ENCODE measurements at regions not wholly inside any gene's neighbourhood (a gene's known extent, or its start where the extent isn't known, plus 50 kb on each side); places are given as distances from the start of the nearest gene placed in this dataset.

DNA sequence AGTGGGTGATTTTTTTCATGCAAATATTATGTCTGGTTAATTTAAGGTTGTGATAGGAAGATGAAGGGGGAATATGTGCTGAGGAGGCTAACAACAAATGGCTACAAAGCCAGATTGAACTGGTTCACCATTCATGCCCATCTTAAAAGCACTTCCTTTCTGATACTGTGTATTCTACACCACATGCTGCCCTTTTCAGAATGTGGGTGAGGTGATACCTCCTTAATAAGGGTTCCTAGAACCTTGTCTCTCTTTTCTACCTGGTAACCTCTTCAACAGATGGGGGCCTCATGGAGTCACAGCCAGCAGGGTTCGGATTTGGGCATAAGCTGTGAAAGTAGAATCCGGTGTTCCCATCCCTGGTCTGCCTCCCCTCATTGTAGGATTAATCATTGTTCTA is 1064.0 kb upstream of the SEMA6A start:
- TF ChIP-seq, protein P1, sequence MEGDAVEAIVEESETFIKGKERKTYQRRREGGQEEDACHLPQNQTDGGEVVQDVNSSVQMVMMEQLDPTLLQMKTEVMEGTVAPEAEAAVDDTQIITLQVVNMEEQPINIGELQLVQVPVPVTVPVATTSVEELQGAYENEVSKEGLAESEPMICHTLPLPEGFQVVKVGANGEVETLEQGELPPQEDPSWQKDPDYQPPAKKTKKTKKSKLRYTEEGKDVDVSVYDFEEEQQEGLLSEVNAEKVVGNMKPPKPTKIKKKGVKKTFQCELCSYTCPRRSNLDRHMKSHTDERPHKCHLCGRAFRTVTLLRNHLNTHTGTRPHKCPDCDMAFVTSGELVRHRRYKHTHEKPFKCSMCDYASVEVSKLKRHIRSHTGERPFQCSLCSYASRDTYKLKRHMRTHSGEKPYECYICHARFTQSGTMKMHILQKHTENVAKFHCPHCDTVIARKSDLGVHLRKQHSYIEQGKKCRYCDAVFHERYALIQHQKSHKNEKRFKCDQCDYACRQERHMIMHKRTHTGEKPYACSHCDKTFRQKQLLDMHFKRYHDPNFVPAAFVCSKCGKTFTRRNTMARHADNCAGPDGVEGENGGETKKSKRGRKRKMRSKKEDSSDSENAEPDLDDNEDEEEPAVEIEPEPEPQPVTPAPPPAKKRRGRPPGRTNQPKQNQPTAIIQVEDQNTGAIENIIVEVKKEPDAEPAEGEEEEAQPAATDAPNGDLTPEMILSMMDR (IDR thresholded peaks at IDR 0.05 in 2 of 3, conservative IDR thresholded peaks at IDR 0.05 in 1 of 3; ENCODE audit: control insufficient read depth in 2 of 3, extremely low read depth in 1 of 3, insufficient read depth in 1 of 3, low read depth in 3 of 3, low read length in 3 of 3), result no peak
- TF ChIP-seq, protein P2, sequence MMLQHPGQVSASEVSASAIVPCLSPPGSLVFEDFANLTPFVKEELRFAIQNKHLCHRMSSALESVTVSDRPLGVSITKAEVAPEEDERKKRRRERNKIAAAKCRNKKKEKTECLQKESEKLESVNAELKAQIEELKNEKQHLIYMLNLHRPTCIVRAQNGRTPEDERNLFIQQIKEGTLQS (IDR thresholded peaks at IDR 0.05; ENCODE audit: borderline replicate concordance, extremely low read depth, low read depth, low read length), result no peak
- TF ChIP-seq, protein P3, sequence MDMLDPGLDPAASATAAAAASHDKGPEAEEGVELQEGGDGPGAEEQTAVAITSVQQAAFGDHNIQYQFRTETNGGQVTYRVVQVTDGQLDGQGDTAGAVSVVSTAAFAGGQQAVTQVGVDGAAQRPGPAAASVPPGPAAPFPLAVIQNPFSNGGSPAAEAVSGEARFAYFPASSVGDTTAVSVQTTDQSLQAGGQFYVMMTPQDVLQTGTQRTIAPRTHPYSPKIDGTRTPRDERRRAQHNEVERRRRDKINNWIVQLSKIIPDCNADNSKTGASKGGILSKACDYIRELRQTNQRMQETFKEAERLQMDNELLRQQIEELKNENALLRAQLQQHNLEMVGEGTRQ (IDR thresholded peaks at IDR 0.05; ENCODE audit: borderline replicate concordance, low read depth, low read length), result no peak
- no peak for TF ChIP-seq RAD21 (IDR thresholded peaks at IDR 0.05; ENCODE audit: insufficient read depth, low read depth, low read length)
- no peak for TF ChIP-seq POLR2A (IDR thresholded peaks at IDR 0.05; ENCODE audit: low read depth, low read length)
- no peak for TF ChIP-seq TAF1 (IDR thresholded peaks at IDR 0.05; ENCODE audit: borderline replicate concordance, low read depth, low read length)

Measured in GM12878 (cell line).